Upper lobe of right lung (tissue), 1 donor: ENCODE measurements at regions not wholly inside any gene's neighbourhood (a gene's known extent, or its start where the extent isn't known, plus 50 kb on each side); places are given as distances from the start of the nearest gene placed in this dataset.

Experiments used
- ATAC-seq: fragments of 200-7000 bp; cut with Tn5 transposase; one replicate; pipeline ENCODE4 v1.9.1; 2020; ENCODE audit warnings: mild to moderate bottlenecking, moderate library complexity
- DNase-seq: peaks from one replicate; pipeline ENCODE4 v3.0.0-alpha.2; 2020
- H3K27ac ChIP-seq: fragments of 200-600 bp; one replicate; pipeline ENCODE4 v1.8.0; 2022
- H3K27me3 ChIP-seq: fragments of 200-600 bp; one replicate; pipeline ENCODE4 v1.8.0; 2022; ENCODE audit warnings: mild to moderate bottlenecking
- H3K36me3 ChIP-seq: fragments of 200-600 bp; one replicate; pipeline ENCODE4 v1.8.0; 2022
- H3K4me1 ChIP-seq: fragments of 200-600 bp; one replicate; pipeline ENCODE4 v1.8.0; 2022
- H3K4me3 ChIP-seq: fragments of 200-600 bp; one replicate; pipeline ENCODE4 v1.8.0; 2022; ENCODE audit warnings: mild to moderate bottlenecking
- H3K9me3 ChIP-seq: fragments of 200-600 bp; one replicate; pipeline ENCODE4 v1.8.0; 2022
- CTCF ChIP-seq: fragments of 200-600 bp; IDR thresholded peaks from one replicate; pipeline ENCODE4 v1.8.0; 2022; ENCODE audit warnings: antibody characterized with exemption
- intact Hi-C: fragments of 100-400 bp; cut with DNase I; formaldehyde crosslinking; loops from one replicate; pipeline ENCODE4 v1.11.0; 2022
- donor health status: DM: no; HTN: yes; CAD: no; lungs with severe emphysema.

- peak; percentile 11 for ATAC-seq
- TF ChIP-seq CTCF, result no peak
- no peak for DNase-seq
- no peaks in the 10 kb centered on the region for H3K27me3 ChIP-seq
- no peaks in the 10 kb centered on the region for H3K9me3 ChIP-seq
- H3K4me3 ChIP-seq, result no peak overlapping the region
- intact Hi-C loops, result no loop called here
- H3K36me3 ChIP-seq, result no peaks in the 10 kb centered on the region
- no peak overlapping the region for H3K27ac ChIP-seq
- peaks cover 32% of the 10 kb centered on the region for H3K4me1 ChIP-seq
Observed at GRCh38 chr7:106415433-106415832, 130.7 kb upstream of the NAMPT start.

DNA sequence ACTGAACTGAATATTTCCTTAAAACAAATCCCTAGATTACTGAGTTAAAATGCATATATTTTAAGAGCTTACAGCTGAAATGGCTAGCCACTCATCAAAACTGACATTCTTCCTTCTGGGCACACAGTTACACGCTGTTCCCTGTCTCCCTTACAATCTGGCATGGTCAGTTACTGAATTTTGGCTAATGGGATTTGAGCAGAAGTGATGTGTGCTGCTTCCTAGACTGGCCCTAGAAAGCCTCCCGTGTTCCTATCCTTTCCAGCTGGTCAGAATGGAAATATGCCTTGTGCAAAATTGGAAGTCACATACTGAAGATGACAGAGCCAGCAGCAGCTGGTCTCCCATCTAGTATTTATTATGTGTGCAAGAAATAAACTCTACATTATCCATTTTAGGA lies 128.7 kb upstream of the NAMPT start:
- Histone ChIP-seq H3K4me3 (no peak overlapping the region), H3K27me3 (no peaks in the 10 kb centered on the region), H3K36me3 (no peaks in the 10 kb centered on the region), H3K4me1 (peaks cover 13% of the 10 kb centered on the region), H3K27ac (no peak overlapping the region), H3K9me3 (no peaks in the 10 kb centered on the region)
- no peak for TF ChIP-seq CTCF
- ATAC-seq (no peak), DNase-seq (no peak)
- intact Hi-C loops, result no loop called here

DNA sequence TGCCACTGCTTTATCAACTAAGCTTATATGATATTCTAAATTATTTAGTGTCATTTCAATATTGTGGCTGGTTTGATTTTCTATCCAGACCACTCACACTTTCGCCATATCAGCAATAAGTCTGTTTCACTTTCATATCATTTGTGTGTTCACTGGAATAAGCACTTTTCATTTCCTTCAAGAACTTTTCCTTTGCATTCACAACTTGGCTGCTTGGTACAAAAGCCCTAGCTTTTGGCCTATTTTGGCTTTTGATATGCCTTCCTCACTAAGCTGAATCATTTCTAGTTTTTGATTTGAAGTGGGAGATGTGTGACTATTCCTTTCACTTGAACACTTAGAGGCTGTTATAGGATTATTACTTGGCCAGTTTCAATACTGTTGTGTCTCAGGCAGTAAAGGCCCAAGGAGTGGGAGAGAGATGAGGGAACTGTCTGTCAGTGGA lies 120.9 kb upstream of the NAMPT start:
- Histone ChIP-seq H3K36me3 (no peaks in the 10 kb centered on the region), H3K4me3 (no peak overlapping the region), H3K27ac (no peak overlapping the region), H3K4me1 (no peaks in the 10 kb centered on the region), H3K9me3 (no peaks in the 10 kb centered on the region), H3K27me3 (no peaks in the 10 kb centered on the region)
- no peak for DNase-seq
- TF ChIP-seq CTCF, result no peak
- ATAC-seq, result no peak
- intact Hi-C loops, result no loop called here

- no peaks in the 10 kb centered on the region for H3K4me1 ChIP-seq
- ATAC-seq (no peak), DNase-seq (no peak)
- H3K27me3 ChIP-seq, result no peaks in the 10 kb centered on the region
- no peak overlapping the region for H3K4me3 ChIP-seq
- no peaks in the 10 kb centered on the region for H3K36me3 ChIP-seq
- H3K9me3 ChIP-seq, result no peaks in the 10 kb centered on the region
- TF ChIP-seq CTCF, result no peak
- intact Hi-C loops, result no loop called here
- H3K27ac ChIP-seq, result no peak overlapping the region
Observed at GRCh38 chr7:106402898-106403297, 118.1 kb upstream of the NAMPT start.

DNA sequence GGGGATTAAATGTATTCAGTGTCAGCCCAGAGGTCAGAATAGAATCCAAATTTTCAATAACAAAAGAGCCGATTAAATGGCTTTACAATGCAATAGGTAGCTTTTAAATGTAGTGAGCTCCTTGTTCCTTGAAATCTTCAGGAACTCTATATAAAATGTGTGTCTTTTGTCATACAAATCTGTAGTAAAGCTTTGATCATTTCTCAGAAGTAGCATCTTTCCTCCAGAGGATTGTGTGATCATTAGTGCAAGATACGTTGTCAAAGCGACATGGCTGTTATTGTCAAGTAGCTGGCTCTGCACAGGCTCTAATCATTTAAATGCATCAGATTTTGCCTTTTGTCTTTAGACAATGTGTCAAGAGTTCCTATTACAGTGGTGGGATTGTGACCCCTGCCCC lies 116.1 kb upstream of the NAMPT start:
- H3K27me3 ChIP-seq, result no peaks in the 10 kb centered on the region
- DNase-seq, result no peak
- H3K9me3 ChIP-seq, result no peaks in the 10 kb centered on the region
- no peak overlapping the region for H3K27ac ChIP-seq
- intact Hi-C loops, result no loop called here
- TF ChIP-seq CTCF, result no peak
- H3K4me3 ChIP-seq, result no peak overlapping the region
- no peaks in the 10 kb centered on the region for H3K36me3 ChIP-seq
- H3K4me1 ChIP-seq, result no peaks in the 10 kb centered on the region
- no peak for ATAC-seq

- intact Hi-C loops, result no loop called here
- H3K36me3 ChIP-seq, result no peaks in the 10 kb centered on the region
- no peak overlapping the region for H3K4me3 ChIP-seq
- H3K4me1 ChIP-seq, result no peaks in the 10 kb centered on the region
- ATAC-seq, result no peak
- no peak for TF ChIP-seq CTCF
- H3K27me3 ChIP-seq, result no peaks in the 10 kb centered on the region
- no peak for DNase-seq
- no peak overlapping the region for H3K27ac ChIP-seq
- no peaks in the 10 kb centered on the region for H3K9me3 ChIP-seq
Observed at GRCh38 chr7:106398786-106399185, 114.0 kb upstream of the NAMPT start.
